ENCODE measurements at regions not wholly inside any gene's neighbourhood (a gene's known extent, or its start where the extent isn't known, plus 50 kb on each side); places are given as distances from the start of the nearest gene placed in this dataset.

DNA sequence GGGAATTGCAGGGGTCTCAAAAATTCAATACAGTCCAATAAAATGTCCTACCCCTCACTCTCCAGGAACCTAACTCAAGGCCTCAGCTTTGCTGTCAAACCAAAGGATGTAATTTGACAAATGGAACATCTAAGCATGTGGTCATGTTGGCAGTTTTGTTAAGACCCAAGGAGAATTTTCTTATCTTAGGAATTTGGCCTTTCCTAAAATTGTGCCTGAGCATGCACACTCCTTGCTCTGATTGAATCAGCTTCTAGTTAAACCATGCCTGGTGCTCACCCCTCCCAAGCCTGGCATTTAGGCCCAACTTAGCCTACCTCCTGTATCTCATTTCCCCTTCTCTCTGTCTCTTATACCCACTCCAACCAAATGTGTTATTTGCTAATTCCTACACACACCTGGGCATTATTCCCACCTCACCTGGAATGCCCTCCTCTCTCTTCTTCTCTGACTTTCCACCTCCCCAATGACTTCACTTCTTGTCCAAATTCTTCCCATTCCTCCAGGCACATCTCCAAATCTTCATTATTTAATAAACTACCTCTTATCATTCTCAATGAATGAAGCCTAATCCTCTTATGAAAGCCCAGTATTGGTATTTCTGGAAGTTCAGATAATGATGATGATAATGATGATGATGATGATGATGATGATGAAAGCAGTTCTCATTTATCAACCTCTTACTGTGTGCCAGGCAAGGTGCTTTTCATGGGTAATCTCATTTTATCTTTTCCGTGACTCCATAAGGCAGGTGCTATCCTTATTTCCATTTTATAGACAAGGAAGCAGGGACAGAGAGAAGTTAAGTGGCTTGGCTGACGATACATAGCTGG, 178.0 kb upstream of the IRX6 start:
- H3K4me3 ChIP-seq (ENCODE audit: low read length) = no peak overlapping the region
- H3K36me3 ChIP-seq (ENCODE audit: control insufficient read depth, low read length) = no peaks in the 10 kb centered on the region
- H3K79me2 ChIP-seq (ENCODE audit: control insufficient read depth, low read length) = no peaks in the 10 kb centered on the region
- no peaks in the 10 kb centered on the region for H3K9me3 ChIP-seq (ENCODE audit: control insufficient read depth, insufficient read depth, low read length)
- TF ChIP-seq EZH2phosphoT487 (IDR thresholded peaks at IDR 0.05; ENCODE audit: borderline replicate concordance, low read length) (no peak), CTCF (IDR thresholded peaks at IDR 0.05; ENCODE audit: low read depth, low read length, poor library complexity, severe bottlenecking) (no peak)
- H3K27me3 ChIP-seq (ENCODE audit: control insufficient read depth, low read length) = no peaks in the 10 kb centered on the region
- no peaks in the 10 kb centered on the region for H3K9me2 ChIP-seq (replicated peaks; ENCODE audit: control insufficient read depth, low read length)
- H3K27ac ChIP-seq (ENCODE audit: low read depth, low read length) = no peak overlapping the region
- H4K20me1 ChIP-seq (ENCODE audit: control insufficient read depth, insufficient read depth, low read depth, low read length) = no peaks in the 10 kb centered on the region
- H3K4me1 ChIP-seq (ENCODE audit: control insufficient read depth, low read length) = no peaks in the 10 kb centered on the region
- H3K4me2 ChIP-seq (ENCODE audit: low read length) = no peak overlapping the region
- H3F3A ChIP-seq (ENCODE audit: control insufficient read depth, insufficient read depth) = no peaks in the 10 kb centered on the region

GRCh38 chr16:55146966-55147365, 177.0 kb upstream of the IRX6 start:
- TF ChIP-seq CTCF (IDR thresholded peaks at IDR 0.05; ENCODE audit: low read depth, low read length, poor library complexity, severe bottlenecking) (no peak), EZH2phosphoT487 (IDR thresholded peaks at IDR 0.05; ENCODE audit: borderline replicate concordance, low read length) (no peak)
- no peaks in the 10 kb centered on the region for H3K79me2 ChIP-seq (ENCODE audit: control insufficient read depth, low read length)
- no peaks in the 10 kb centered on the region for H3F3A ChIP-seq (ENCODE audit: control insufficient read depth, insufficient read depth)
- no peaks in the 10 kb centered on the region for H3K36me3 ChIP-seq (ENCODE audit: control insufficient read depth, low read length)
- H3K4me2 ChIP-seq (ENCODE audit: low read length) = no peak overlapping the region
- no peak overlapping the region for H3K4me3 ChIP-seq (ENCODE audit: low read length)
- no peaks in the 10 kb centered on the region for H3K9me2 ChIP-seq (replicated peaks; ENCODE audit: control insufficient read depth, low read length)
- H3K27me3 ChIP-seq (ENCODE audit: control insufficient read depth, low read length) = no peaks in the 10 kb centered on the region
- no peaks in the 10 kb centered on the region for H4K20me1 ChIP-seq (ENCODE audit: control insufficient read depth, insufficient read depth, low read depth, low read length)
- H3K4me1 ChIP-seq (ENCODE audit: control insufficient read depth, low read length) = no peaks in the 10 kb centered on the region
- H3K27ac ChIP-seq (ENCODE audit: low read depth, low read length) = no peak overlapping the region
- no peaks in the 10 kb centered on the region for H3K9me3 ChIP-seq (ENCODE audit: control insufficient read depth, insufficient read depth, low read length)

DNA sequence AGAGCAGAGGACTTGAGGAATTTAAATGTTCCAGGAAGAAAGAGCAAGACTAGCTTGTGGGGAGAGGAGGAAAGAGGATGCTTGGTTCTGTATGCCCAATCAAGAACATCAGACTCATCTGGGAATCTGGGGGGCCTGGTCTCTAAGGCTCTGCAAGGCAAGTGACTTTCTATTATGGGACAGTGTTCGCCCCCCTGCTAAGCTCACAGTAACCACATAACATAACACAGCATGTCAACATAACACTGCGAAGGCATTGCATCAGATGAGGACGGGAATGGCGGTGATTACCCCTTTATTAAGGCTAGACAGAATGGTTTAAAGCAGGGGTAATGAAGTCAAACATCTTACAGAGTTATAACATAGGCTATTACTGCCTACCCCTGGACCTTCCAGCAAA, 176.6 kb upstream of the IRX6 start:
- H3K9me2 ChIP-seq (replicated peaks; ENCODE audit: control insufficient read depth, low read length) = no peaks in the 10 kb centered on the region
- no peaks in the 10 kb centered on the region for H3K9me3 ChIP-seq (ENCODE audit: control insufficient read depth, insufficient read depth, low read length)
- H3K27ac ChIP-seq (ENCODE audit: low read depth, low read length) = no peak overlapping the region
- H3K36me3 ChIP-seq (ENCODE audit: control insufficient read depth, low read length) = no peaks in the 10 kb centered on the region
- H3K4me3 ChIP-seq (ENCODE audit: low read length) = no peak overlapping the region
- H4K20me1 ChIP-seq (ENCODE audit: control insufficient read depth, insufficient read depth, low read depth, low read length) = no peaks in the 10 kb centered on the region
- no peak overlapping the region for H3K4me2 ChIP-seq (ENCODE audit: low read length)
- H3K27me3 ChIP-seq (ENCODE audit: control insufficient read depth, low read length) = no peaks in the 10 kb centered on the region
- no peaks in the 10 kb centered on the region for H3K79me2 ChIP-seq (ENCODE audit: control insufficient read depth, low read length)
- TF ChIP-seq CTCF (IDR thresholded peaks at IDR 0.05; ENCODE audit: low read depth, low read length, poor library complexity, severe bottlenecking) (no peak), EZH2phosphoT487 (IDR thresholded peaks at IDR 0.05; ENCODE audit: borderline replicate concordance, low read length) (no peak)
- no peaks in the 10 kb centered on the region for H3K4me1 ChIP-seq (ENCODE audit: control insufficient read depth, low read length)
- H3F3A ChIP-seq (ENCODE audit: control insufficient read depth, insufficient read depth) = no peaks in the 10 kb centered on the region

Data from DOHH2 (cell line).